BJ (cell line): ENCODE measurements at regions not wholly inside any gene's neighbourhood (a gene's known extent, or its start where the extent isn't known, plus 50 kb on each side); places are given as distances from the start of the nearest gene placed in this dataset.

Source experiments
- CTCF ChIA-PET: fragments of 350-600 bp; formaldehyde crosslinking; extraction: SDS; loops from one replicate; lab custom pipeline; 2021; ENCODE audit warnings: antibody characterized with exemption, inconsistent platforms; lab: Yijun Ruan, JAX
- POLR2A ChIA-PET: fragments of 300-600 bp; sonication (Branson Sonifier 250); formaldehyde crosslinking; extraction: SDS; loops from one replicate; lab custom pipeline; 2021; ENCODE audit warnings: antibody characterized with exemption; lab: Charles Lee
- DNase-seq: peaks from one replicate; pipeline ENCODE4 v3.0.0-alpha.2; 2011; ENCODE audit warnings: low read depth
- H3K27me3 ChIP-seq: 2 replicates; pipeline ENCODE4 v1.6.0; 2011; ENCODE audit warnings: low read length; ENCODE audit not compliant: control insufficient read depth, insufficient read depth
- H3K36me3 ChIP-seq: 2 replicates; pipeline ENCODE4 v1.5.1; 2011; ENCODE audit warnings: low read length; ENCODE audit not compliant: control insufficient read depth, insufficient read depth
- H3K4me3 ChIP-seq: 2 replicates; pipeline ENCODE4 v1.5.1; 2011; ENCODE audit warnings: low read depth, mild to moderate bottlenecking, control low read depth, low read length
- TF ChIP-seq, protein P1 (sequence below): IDR thresholded peaks from 2 replicates; pipeline ENCODE4 v1.5.1; 2011; ENCODE audit warnings: low read depth, mild to moderate bottlenecking, control low read depth, inconsistent platforms, low read length, moderate library complexity; ENCODE audit not compliant: insufficient read depth

DNA sequence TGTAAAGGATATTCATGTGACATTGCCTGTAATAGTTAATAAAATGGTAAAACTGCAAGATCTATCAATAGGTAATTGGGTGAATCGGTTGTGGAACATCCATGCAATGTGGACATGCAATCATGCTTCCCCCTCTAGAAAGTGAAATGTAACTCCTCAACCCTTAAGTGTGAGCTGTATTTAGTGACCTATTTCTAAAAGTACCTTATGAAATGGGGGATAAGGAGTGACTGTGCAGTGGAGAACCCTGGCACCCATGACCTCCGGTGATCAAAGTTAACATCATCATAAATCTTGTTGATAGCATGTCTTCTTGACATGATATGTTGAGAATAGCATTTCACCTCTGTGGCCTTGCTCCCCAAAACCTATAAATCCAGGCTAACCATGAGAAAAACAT is 53.6 kb upstream of the PPARGC1A start:
- Histone ChIP-seq H3K36me3 (no peaks in the 10 kb centered on the region), H3K4me3 (no peak overlapping the region), H3K27me3 (no peaks in the 10 kb centered on the region)
- no peak for DNase-seq
- TF ChIP-seq, protein P1, sequence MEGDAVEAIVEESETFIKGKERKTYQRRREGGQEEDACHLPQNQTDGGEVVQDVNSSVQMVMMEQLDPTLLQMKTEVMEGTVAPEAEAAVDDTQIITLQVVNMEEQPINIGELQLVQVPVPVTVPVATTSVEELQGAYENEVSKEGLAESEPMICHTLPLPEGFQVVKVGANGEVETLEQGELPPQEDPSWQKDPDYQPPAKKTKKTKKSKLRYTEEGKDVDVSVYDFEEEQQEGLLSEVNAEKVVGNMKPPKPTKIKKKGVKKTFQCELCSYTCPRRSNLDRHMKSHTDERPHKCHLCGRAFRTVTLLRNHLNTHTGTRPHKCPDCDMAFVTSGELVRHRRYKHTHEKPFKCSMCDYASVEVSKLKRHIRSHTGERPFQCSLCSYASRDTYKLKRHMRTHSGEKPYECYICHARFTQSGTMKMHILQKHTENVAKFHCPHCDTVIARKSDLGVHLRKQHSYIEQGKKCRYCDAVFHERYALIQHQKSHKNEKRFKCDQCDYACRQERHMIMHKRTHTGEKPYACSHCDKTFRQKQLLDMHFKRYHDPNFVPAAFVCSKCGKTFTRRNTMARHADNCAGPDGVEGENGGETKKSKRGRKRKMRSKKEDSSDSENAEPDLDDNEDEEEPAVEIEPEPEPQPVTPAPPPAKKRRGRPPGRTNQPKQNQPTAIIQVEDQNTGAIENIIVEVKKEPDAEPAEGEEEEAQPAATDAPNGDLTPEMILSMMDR: no peak
- ChIA-PET POLR2A (no interaction called here), CTCF (no interaction called here)

DNA sequence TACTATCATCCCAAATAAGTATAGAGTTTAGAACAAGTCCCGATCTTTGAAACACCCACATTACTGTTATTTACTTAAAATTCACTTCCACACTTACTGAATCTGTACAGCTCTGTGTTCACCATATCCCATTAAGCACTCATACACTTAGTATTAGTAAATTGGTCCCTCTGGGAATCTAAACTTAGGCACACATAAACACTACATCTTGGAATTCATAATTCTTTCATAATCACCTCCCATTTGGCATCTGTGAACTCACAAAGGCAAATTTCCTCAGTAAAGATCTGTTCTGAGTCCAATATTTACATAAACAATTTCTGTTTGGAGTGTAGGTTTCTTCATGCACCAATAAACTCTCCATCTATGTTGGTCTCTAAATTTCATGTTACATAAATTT is 52.6 kb upstream of the PPARGC1A start:
- DNase-seq: no peak
- Histone ChIP-seq H3K4me3 (no peak overlapping the region), H3K27me3 (no peaks in the 10 kb centered on the region), H3K36me3 (no peaks in the 10 kb centered on the region)
- TF ChIP-seq, protein P1: no peak
- ChIA-PET CTCF (no interaction called here), POLR2A (no interaction called here)
